PFSK-1 (cell line): ENCODE measurements at regions not wholly inside any gene's neighbourhood (a gene's known extent, or its start where the extent isn't known, plus 50 kb on each side); places are given as distances from the start of the nearest gene placed in this dataset.

Source experiments
- FOXP2 ChIP-seq: optimal IDR thresholded peaks from 2 replicates; pipeline ENCODE3; 2011; ENCODE audit warnings: borderline replicate concordance, control low read depth, inconsistent platforms; ENCODE audit not compliant: insufficient read depth; ENCODE audit errors: extremely low read length, extremely low read depth
- POLR2AphosphoS5 ChIP-seq: IDR thresholded peaks from 2 replicates; pipeline ENCODE4 v1.6.1; 2012; ENCODE audit warnings: low read depth, mild to moderate bottlenecking, control low read depth, low read length, moderate library complexity
- SIN3A ChIP-seq: IDR thresholded peaks from 2 replicates; pipeline ENCODE4 v1.6.1; 2012; ENCODE audit warnings: mild to moderate bottlenecking, low read length, moderate library complexity, borderline replicate concordance; ENCODE audit not compliant: insufficient read depth
- TAF1 ChIP-seq: IDR thresholded peaks from 2 replicates; pipeline ENCODE4 v1.6.1; 2012; ENCODE audit warnings: low read length, control low read depth, borderline replicate concordance; ENCODE audit not compliant: insufficient read depth
- TF ChIP-seq, protein P1 (sequence below), 2 experiments: IDR thresholded peaks; 2 replicates each; pipeline versions ENCODE4 v1.6.1 to v1.8.0; 2011 to 2012; ENCODE audit warnings: low read depth in 2 of 2, low read length in 2 of 2, control low read depth in 1 of 2, inconsistent platforms in 1 of 2, mild to moderate bottlenecking in 1 of 2, moderate library complexity in 1 of 2; ENCODE audit not compliant: insufficient read depth in 1 of 2

DNA sequence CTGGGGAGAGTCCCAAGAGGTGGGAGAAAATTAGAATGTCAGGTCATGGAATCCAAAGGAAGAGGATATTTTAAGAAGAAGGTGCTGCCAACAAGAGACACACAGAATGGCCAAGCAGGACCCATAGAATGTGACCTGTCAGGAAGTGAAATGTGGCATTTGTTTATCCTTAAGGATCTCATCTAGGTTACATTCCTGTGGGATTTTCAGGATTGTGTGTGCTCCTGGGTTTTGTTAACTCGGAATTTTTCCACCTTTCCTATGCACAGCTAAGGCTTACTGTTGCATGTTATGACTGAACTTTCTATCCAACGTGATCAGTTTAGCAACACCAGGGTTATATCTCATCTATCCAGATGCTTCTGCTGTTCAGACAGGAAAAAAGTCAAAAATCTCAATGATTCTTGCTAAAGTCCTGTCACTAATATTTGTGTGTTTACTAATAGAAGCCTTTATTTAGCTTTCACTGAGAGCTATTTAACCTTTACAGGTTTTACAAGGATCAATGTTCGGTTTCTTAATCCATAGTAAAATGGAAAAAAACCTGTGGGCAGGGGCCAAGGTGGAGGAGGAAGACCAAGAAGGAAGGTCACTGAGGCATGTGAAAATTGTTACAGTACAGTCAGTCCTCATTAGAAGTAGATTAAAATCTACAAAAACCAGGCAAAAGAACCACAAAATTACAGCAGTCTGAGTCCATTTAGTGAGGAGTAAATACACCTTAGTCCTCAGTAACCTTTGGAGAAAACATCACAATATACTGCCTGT lies 437.8 kb upstream of the NPVF start:
- TF ChIP-seq SIN3A (no peak), FOXP2 (no peak), POLR2AphosphoS5 (no peak), TAF1 (no peak)
- TF ChIP-seq, protein P1, sequence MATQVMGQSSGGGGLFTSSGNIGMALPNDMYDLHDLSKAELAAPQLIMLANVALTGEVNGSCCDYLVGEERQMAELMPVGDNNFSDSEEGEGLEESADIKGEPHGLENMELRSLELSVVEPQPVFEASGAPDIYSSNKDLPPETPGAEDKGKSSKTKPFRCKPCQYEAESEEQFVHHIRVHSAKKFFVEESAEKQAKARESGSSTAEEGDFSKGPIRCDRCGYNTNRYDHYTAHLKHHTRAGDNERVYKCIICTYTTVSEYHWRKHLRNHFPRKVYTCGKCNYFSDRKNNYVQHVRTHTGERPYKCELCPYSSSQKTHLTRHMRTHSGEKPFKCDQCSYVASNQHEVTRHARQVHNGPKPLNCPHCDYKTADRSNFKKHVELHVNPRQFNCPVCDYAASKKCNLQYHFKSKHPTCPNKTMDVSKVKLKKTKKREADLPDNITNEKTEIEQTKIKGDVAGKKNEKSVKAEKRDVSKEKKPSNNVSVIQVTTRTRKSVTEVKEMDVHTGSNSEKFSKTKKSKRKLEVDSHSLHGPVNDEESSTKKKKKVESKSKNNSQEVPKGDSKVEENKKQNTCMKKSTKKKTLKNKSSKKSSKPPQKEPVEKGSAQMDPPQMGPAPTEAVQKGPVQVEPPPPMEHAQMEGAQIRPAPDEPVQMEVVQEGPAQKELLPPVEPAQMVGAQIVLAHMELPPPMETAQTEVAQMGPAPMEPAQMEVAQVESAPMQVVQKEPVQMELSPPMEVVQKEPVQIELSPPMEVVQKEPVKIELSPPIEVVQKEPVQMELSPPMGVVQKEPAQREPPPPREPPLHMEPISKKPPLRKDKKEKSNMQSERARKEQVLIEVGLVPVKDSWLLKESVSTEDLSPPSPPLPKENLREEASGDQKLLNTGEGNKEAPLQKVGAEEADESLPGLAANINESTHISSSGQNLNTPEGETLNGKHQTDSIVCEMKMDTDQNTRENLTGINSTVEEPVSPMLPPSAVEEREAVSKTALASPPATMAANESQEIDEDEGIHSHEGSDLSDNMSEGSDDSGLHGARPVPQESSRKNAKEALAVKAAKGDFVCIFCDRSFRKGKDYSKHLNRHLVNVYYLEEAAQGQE (IDR thresholded peaks at IDR 0.05; ENCODE audit: insufficient read depth in 1 of 2, low read depth in 2 of 2, low read length in 2 of 2): no peak

DNA sequence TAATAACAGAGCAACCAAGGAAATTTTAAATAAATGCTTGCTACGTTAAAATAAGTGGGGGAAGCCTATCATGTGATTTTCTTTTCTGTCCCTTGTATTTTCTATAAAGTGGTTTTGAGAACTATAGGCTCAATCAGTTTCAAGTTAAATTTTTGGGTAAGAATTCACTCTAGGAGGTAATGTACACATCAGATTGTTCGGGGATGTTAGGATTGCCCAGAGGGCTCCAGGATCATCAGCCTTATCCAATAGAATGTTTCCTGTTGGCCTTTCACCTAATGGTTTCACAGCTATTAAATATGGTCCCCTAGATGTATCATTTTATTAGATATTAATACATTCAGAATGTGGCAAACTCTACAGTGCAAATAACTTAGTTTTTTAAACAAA lies 438.4 kb upstream of the NPVF start:
- TF ChIP-seq POLR2AphosphoS5 (no peak), TAF1 (no peak), FOXP2 (no peak), SIN3A (no peak)
- TF ChIP-seq, protein P1 (IDR thresholded peaks at IDR 0.05; ENCODE audit: insufficient read depth in 1 of 2, low read depth in 2 of 2, low read length in 2 of 2): no peak

DNA sequence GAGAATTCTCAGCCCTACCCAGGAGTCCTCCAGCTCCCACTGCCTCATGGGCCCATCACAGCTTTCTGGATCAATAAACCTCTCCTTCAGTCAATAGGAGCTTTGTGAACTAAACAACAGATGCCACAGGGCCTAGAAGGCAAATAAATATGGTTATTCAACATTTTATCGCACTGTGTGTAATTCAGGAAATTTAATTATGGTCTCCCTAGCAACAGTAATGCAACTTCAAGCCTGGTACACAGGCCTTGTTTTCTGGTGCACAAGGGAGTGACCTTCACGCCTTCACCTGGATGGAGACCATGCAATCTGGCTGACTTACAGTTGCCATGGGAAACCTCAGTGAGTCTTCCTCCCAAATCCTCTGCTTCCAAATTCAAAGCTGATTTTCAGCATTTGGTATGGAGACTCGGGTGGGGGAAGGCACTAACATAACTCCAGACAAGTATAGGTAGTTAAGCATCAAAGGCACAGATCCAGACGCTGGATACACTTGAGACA lies 441.0 kb upstream of the NPVF start:
- TF ChIP-seq SIN3A: no peak
- no peak for TF ChIP-seq TAF1
- TF ChIP-seq POLR2AphosphoS5: no peak
- TF ChIP-seq, protein P1 (IDR thresholded peaks at IDR 0.05; ENCODE audit: insufficient read depth in 1 of 2, low read depth in 2 of 2, low read length in 2 of 2): no peak
- TF ChIP-seq FOXP2: no peak

DNA sequence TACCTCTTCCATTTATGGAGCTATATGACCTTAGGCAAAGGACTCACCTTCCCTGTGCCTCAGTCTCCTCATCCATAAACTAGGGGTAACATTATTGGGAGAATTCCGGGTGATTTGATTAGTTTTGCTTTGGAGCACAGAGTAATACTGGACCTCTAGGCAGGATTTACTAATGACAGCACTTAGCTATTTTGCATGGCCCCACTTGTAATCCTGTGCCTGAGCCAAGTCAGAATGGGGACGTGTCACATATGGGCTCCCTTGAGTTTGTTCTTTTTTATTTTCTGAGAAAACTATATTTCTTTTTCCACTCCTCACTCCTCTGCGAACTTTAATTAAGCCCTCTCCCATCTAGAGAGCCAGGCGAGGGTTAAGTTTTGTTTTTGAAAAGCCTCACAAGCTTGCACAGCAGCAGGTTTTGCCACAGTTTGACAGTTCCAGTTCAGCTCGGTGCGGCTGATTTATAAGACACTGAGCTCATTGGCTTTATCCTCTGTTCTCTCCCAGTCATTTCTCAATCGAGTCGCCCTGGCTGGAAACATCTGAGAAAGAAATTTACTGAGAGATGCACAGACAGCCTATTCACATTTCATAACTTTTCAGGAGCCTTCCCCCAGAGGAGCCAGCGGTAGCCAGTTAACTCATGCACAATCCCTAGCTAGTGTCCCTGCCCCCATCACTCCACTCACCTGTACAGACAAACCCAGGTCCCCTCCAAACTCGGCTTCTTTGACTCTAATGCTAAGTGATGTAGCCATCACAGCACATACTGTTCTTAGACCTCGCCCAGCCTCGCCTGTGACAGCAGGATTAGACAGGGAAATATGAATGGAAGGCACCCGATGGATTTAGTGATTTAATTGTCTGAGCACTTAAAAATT lies 441.9 kb upstream of the NPVF start:
- no peak for TF ChIP-seq POLR2AphosphoS5
- TF ChIP-seq TAF1: no peak
- TF ChIP-seq, protein P1 (IDR thresholded peaks at IDR 0.05; ENCODE audit: insufficient read depth in 1 of 2, low read depth in 2 of 2, low read length in 2 of 2): no peak
